EH (cell line): ENCODE measurements at regions not wholly inside any gene's neighbourhood (a gene's known extent, or its start where the extent isn't known, plus 50 kb on each side); places are given as distances from the start of the nearest gene placed in this dataset.

Source experiments
- DNase-seq: peaks from one replicate; pipeline ENCODE4 v3.0.0-alpha.2; 2015; ENCODE audit warnings: low read depth

GRCh38 chr12:126847005-126847629, 1419.9 kb upstream of the TMEM132C start:
- DNase-seq, result no peak

DNA sequence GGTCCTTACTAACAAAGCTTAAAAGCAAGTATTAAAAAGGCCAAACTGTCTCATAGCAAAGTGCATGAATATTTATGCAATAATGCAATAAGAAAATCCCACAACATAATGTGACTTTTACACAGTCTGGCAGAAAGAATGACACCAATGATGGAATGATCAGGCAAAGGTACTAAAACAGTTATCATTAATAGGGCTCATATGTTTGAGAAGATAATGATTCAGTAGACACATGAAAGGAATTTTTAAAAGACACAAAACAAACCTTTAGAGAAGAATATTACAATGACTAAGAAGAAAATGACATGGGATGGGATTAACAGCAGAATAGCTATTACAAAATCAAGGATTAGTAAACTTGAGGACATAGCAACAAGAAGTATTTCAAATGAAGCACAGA, 1411.2 kb upstream of the TMEM132C start:
- no peak for DNase-seq

GRCh38 chr12:126856958-126857357, 1410.0 kb upstream of the TMEM132C start:
- no peak for DNase-seq

- no peak for DNase-seq
Observed at GRCh38 chr12:126858560-126858959, 1408.4 kb upstream of the TMEM132C start.

- no peak for DNase-seq
Observed at GRCh38 chr12:126860210-126860609, 1406.8 kb upstream of the TMEM132C start.

- DNase-seq, result no peak
Observed at GRCh38 chr12:126862500-126862899, 1404.5 kb upstream of the TMEM132C start.

DNA sequence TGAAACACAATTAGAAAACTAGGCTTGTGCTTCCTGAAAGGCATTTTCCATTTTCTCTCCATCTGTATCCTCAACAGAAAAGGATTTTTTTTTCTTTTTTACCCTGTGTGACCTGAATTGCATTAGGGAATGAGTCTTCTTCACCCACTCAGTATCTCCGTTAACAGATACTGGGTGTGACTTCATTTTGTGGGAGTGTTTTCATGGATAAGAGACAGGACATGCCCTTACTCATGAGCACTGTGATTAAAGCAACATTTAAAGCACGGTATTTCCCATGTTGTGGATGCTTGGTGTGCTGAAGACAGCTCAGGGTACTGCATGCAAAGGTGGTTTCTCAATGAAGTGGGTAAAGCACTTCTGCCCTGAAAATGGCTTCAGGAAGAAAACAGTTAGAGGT, 1397.3 kb upstream of the TMEM132C start:
- no peak for DNase-seq

GRCh38 chr12:126873701-126874100, 1393.3 kb upstream of the TMEM132C start:
- DNase-seq, result no peak

DNA sequence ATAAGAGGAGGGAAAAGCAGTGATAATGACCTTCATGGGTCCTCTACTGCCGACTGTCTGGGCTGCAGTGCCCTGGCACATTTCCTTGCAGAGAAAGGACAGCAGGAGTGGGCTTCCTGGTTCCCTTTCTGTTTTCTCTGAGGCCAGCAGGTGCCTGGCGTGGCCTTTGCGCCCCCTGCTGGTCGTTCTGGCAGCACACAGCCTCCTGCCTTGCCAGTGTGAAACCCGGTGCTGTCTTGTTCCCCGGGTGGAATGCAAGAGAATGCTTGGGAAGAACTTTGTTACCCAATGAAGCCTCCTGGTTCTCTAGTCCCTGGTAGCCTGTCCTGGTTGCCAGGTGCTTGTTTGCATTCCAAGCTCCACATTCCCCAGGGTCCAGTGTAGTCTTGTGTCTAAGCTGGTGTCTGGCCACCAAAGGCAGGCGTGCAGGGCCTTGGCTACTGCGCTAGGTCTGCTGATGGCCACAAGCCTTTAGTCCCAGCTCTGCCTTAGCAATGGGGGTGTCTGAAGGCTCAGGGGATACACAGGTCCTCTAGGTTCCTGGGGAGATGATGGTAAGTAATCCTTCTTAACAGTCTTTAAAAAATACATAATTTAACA, 1392.4 kb upstream of the TMEM132C start:
- DNase-seq, result peak; percentile 31

DNA sequence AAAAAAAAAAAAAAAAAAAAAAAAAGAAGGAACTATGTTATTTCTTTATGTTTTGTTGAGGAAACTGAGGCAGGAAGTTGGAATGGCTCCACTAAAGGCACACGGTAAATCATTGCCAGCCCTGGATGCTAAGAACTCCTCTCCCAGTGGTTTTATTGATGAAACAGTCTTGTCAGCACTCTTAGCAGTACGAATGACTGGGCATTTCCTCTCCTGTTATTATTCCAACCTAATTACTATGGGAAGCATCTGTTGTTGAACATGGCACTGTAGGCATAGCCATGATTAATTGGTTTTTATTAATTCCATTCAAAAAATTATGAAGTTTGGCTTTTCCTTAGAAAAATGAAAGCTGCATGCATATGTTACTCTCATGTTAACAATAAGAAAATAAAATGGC, 1387.1 kb upstream of the TMEM132C start:
- DNase-seq, result no peak

- DNase-seq, result no peak
Observed at GRCh38 chr12:126883697-126884096, 1383.3 kb upstream of the TMEM132C start.

GRCh38 chr12:126889501-126889900, 1377.5 kb upstream of the TMEM132C start:
- DNase-seq, result no peak

- no peak for DNase-seq
Observed at GRCh38 chr12:126890097-126890496, 1376.9 kb upstream of the TMEM132C start.

- DNase-seq, result no peak
Observed at GRCh38 chr12:126891789-126892188, 1375.2 kb upstream of the TMEM132C start.

GRCh38 chr12:126895951-126896913, 1370.7 kb upstream of the TMEM132C start:
- no peak for DNase-seq

GRCh38 chr12:126897102-126897501, 1369.9 kb upstream of the TMEM132C start:
- no peak for DNase-seq

- no peak for DNase-seq
Observed at GRCh38 chr12:126897778-126898177, 1369.2 kb upstream of the TMEM132C start.

DNA sequence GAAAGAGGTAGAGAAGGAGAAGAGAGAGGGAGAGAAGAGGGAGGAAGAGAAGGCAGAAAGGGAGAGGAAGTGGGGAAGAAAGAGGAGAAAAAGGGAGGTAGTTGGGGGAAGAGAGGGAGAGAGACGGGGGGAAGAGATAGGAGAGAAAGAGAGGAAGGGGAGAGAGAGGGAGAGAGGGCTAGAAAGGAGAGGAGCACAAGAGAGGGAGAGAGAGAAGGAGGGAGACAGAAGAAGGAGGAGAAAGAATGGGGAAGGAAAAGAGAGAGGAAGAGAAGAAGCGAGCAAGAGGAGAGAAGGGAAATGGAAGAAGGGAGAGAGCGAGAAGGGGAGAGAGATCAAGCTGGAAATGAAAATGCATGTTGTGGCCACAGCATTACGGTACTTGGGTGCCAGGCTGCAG, 1368.4 kb upstream of the TMEM132C start:
- DNase-seq, result no peak

DNA sequence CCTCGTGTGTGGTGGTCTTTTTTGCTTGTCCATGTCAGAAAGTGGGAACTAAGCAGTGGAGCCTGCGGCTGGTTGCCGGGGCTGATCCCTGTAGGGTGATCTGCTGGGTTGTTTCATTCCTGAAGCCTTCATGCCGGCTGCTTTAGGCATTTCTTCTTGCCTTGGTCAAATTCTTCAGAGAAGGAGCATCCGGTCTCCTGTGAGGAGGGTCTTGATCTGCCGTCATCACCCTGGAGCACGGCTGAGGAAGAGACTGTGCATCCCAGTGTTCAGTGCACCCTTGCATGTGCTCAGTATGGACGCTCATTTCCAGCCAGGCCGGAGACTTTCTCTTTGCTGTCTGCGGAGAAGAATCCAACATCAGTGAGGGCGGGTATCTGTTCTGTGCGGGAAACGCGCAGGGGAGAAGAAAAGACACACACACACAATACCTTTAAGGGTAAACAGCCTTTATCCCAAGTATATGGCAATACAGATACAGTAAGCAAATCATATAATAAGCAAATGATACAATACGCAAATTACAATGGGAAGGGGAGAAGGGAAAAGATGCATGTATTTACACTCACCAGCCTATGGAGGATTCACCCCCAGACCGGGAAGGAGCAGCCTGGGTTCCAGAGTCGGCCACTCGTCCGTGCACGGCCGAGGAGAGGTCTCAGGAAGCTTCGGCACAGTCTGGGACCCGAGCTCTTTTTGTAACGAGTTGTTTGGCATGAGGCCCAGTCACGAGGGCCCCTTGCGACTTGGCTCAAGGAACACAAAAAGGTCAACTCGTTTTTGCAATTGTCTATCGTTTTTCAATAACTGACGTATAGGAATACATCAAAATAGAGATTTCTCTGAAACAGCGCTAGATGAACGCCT, 1366.8 kb upstream of the TMEM132C start:
- no peak for DNase-seq

GRCh38 chr12:126903027-126903876, 1363.7 kb upstream of the TMEM132C start:
- no peak for DNase-seq

GRCh38 chr12:126905752-126906151, 1361.2 kb upstream of the TMEM132C start:
- DNase-seq, result no peak
